GM12875 (cell line): ENCODE measurements at regions not wholly inside any gene's neighbourhood (a gene's known extent, or its start where the extent isn't known, plus 50 kb on each side); places are given as distances from the start of the nearest gene placed in this dataset.

ENCODE experiments used
- H3K4me3 ChIP-seq: one replicate; pipeline ENCODE4 v1.5.1; 2011; ENCODE audit warnings: low read depth, low read length, control low read depth
- CTCF ChIP-seq: IDR thresholded peaks from 2 replicates; pipeline ENCODE4 v1.5.1; 2011; ENCODE audit warnings: low read depth, mild to moderate bottlenecking, control low read depth, inconsistent platforms, low read length, moderate library complexity, borderline replicate concordance; ENCODE audit not compliant: insufficient read depth

- no peak for TF ChIP-seq CTCF
These were observed 1033.4 kb upstream of the LCORL start for GRCh38 chr4:19054916-19055315.

GRCh38 chr4:19051831-19052230 is 1030.3 kb upstream of the LCORL start:
- no peak overlapping the region for H3K4me3 ChIP-seq
- TF ChIP-seq CTCF = no peak

More at GRCh38 chr4:19054916-19055315, 1033.4 kb upstream of the LCORL start:
- H3K4me3 ChIP-seq = no peak overlapping the region

- no peak for TF ChIP-seq CTCF
- no peak overlapping the region for H3K4me3 ChIP-seq
These were observed 1025.8 kb upstream of the LCORL start for GRCh38 chr4:19047279-19047880.

GRCh38 chr4:19039816-19040215 is 1018.3 kb upstream of the LCORL start:
- H3K4me3 ChIP-seq = no peak overlapping the region
- TF ChIP-seq CTCF = no peak

- TF ChIP-seq CTCF = no peak
These were observed 1016.7 kb upstream of the LCORL start for GRCh38 chr4:19038231-19038630.

GRCh38 chr4:19033816-19034733 is 1012.5 kb upstream of the LCORL start:
- no peak overlapping the region for H3K4me3 ChIP-seq
- no peak for TF ChIP-seq CTCF

More at GRCh38 chr4:19038231-19038630, 1016.7 kb upstream of the LCORL start:
- H3K4me3 ChIP-seq = no peak overlapping the region
